ENCODE measurements at regions not wholly inside any gene's neighbourhood (a gene's known extent, or its start where the extent isn't known, plus 50 kb on each side); places are given as distances from the start of the nearest gene placed in this dataset.

GRCh38 chr6:19470333-19470732, 366.8 kb upstream of the ID4 start:
- no peak for TF ChIP-seq CTCF (IDR thresholded peaks at IDR 0.05; ENCODE audit: control extremely low read depth, extremely low read depth, low read depth, missing control alignments)
- ChIA-PET POLR2A (no interaction called here), CTCF (no interaction called here)
- DNase-seq (ENCODE audit: extremely low spot score), result no peak

- POLR2A ChIA-PET, result no interaction called here
- CTCF ChIA-PET, result no interaction called here
- DNase-seq (ENCODE audit: extremely low spot score), result no peak
- no peak for TF ChIP-seq CTCF (IDR thresholded peaks at IDR 0.05; ENCODE audit: control extremely low read depth, extremely low read depth, low read depth, missing control alignments)
Measured at GRCh38 chr6:19472153-19472552, 365.0 kb upstream of the ID4 start.

- POLR2A ChIA-PET, result no interaction called here
- CTCF ChIA-PET, result no interaction called here
- TF ChIP-seq CTCF (IDR thresholded peaks at IDR 0.05; ENCODE audit: control extremely low read depth, extremely low read depth, low read depth, missing control alignments), result no peak
- DNase-seq (ENCODE audit: extremely low spot score), result no peak
Measured at GRCh38 chr6:19472850-19473249, 364.3 kb upstream of the ID4 start.

- ChIA-PET POLR2A (interaction anchor here (0.6 kb wide), 1 partner anchor 131 kb away, joined by 3 read pairs; no protein-coding TSS in a partner anchor), CTCF (no interaction called here)
- DNase-seq (ENCODE audit: extremely low spot score), result no peak
- no peak for TF ChIP-seq CTCF (IDR thresholded peaks at IDR 0.05; ENCODE audit: control extremely low read depth, extremely low read depth, low read depth, missing control alignments)
Measured at GRCh38 chr6:19477563-19477962, 359.6 kb upstream of the ID4 start.

- no peak for TF ChIP-seq CTCF (IDR thresholded peaks at IDR 0.05; ENCODE audit: control extremely low read depth, extremely low read depth, low read depth, missing control alignments)
- ChIA-PET POLR2A (no interaction called here), CTCF (no interaction called here)
- DNase-seq (ENCODE audit: extremely low spot score), result no peak
Measured at GRCh38 chr6:19478273-19478672, 358.9 kb upstream of the ID4 start.

GRCh38 chr6:19478992-19479391, 358.2 kb upstream of the ID4 start:
- CTCF ChIA-PET, result no interaction called here
- TF ChIP-seq CTCF (IDR thresholded peaks at IDR 0.05; ENCODE audit: control extremely low read depth, extremely low read depth, low read depth, missing control alignments), result no peak
- POLR2A ChIA-PET, result no interaction called here
- no peak for DNase-seq (ENCODE audit: extremely low spot score)

GRCh38 chr6:19479551-19479950, 357.6 kb upstream of the ID4 start:
- TF ChIP-seq CTCF (IDR thresholded peaks at IDR 0.05; ENCODE audit: control extremely low read depth, extremely low read depth, low read depth, missing control alignments), result no peak
- ChIA-PET POLR2A (no interaction called here), CTCF (no interaction called here)
- DNase-seq (ENCODE audit: extremely low spot score), result no peak
